Effector memory CD8-positive, alpha-beta T cell (primary cell): ENCODE measurements at regions not wholly inside any gene's neighbourhood (a gene's known extent, or its start where the extent isn't known, plus 50 kb on each side); places are given as distances from the start of the nearest gene placed in this dataset.

Experiments used
- ATAC-seq: fragments of 150-1000 bp; cut with Tn5 transposase; replicated peaks from 2 replicates; pipeline ENCODE4 v1.10.0; 2021; ENCODE audit warnings: mild to moderate bottlenecking, moderate library complexity
- DNase-seq, 3 experiments: peaks; one replicate each; pipeline ENCODE4 v3.0.0; 2021
- H3K27ac Mint-ChIP-seq, 2 donors: one replicate each; pipeline ENCODE4 v1.8.0; 2022; ENCODE audit warnings: mild to moderate bottlenecking in 2 of 2, mixed read lengths in 2 of 2, moderate library complexity in 2 of 2
- H3K27me3 Mint-ChIP-seq, 2 donors: one replicate each; pipeline ENCODE4 v1.8.0; 2022; ENCODE audit warnings: mixed read lengths in 2 of 2
- H3K36me3 Mint-ChIP-seq: one replicate; pipeline ENCODE4 v1.8.0; 2022; ENCODE audit warnings: mild to moderate bottlenecking, moderate library complexity, mixed read lengths; ENCODE audit not compliant: insufficient read depth
- H3K4me1 Mint-ChIP-seq, 2 donors: one replicate each; pipeline ENCODE4 v1.8.0; 2022; ENCODE audit warnings: low read depth in 2 of 2, mixed read lengths in 2 of 2
- H3K4me3 Mint-ChIP-seq, 2 donors: one replicate each; pipeline ENCODE4 v1.8.0; 2022; ENCODE audit warnings: mild to moderate bottlenecking in 2 of 2, mixed read lengths in 2 of 2, moderate library complexity in 2 of 2
- H3K9me3 Mint-ChIP-seq, 2 donors: one replicate each; pipeline ENCODE4 v1.8.0; 2022; ENCODE audit warnings: mixed read lengths in 2 of 2

- Mint-ChIP-seq H3K4me1 (no peaks in the 10 kb centered on the region), H3K36me3 (no peaks in the 10 kb centered on the region), H3K4me3 (no peak overlapping the region), H3K9me3 (no peaks in the 10 kb centered on the region), H3K27me3 (no peaks in the 10 kb centered on the region), H3K27ac (no peak overlapping the region)
- ATAC-seq (no peak), DNase-seq (no peak)
Observed at GRCh38 chr5:123269436-123269835, 153.8 kb downstream of the CEP120 start.

- Mint-ChIP-seq H3K4me3 (no peak overlapping the region), H3K36me3 (no peaks in the 10 kb centered on the region), H3K9me3 (no peaks in the 10 kb centered on the region), H3K27ac (no peak overlapping the region), H3K4me1 (no peaks in the 10 kb centered on the region), H3K27me3 (no peaks in the 10 kb centered on the region)
- ATAC-seq: no peak
- no peak for DNase-seq
Observed at GRCh38 chr5:123266365-123266764, 156.8 kb downstream of the CEP120 start.

GRCh38 chr5:123265551-123265950 lies 157.7 kb downstream of the CEP120 start:
- no peaks in the 10 kb centered on the region for H3K27me3 Mint-ChIP-seq
- no peaks in the 10 kb centered on the region for H3K36me3 Mint-ChIP-seq
- no peaks in the 10 kb centered on the region for H3K4me1 Mint-ChIP-seq
- H3K9me3 Mint-ChIP-seq: no peaks in the 10 kb centered on the region
- no peak for ATAC-seq
- DNase-seq: no peak
- no peak overlapping the region for H3K4me3 Mint-ChIP-seq
- no peak overlapping the region for H3K27ac Mint-ChIP-seq

GRCh38 chr5:123264394-123264793 lies 158.8 kb downstream of the CEP120 start:
- H3K36me3 Mint-ChIP-seq: no peaks in the 10 kb centered on the region
- no peaks in the 10 kb centered on the region for H3K4me1 Mint-ChIP-seq
- ATAC-seq (no peak), DNase-seq (no peak)
- no peak overlapping the region for H3K27ac Mint-ChIP-seq
- H3K4me3 Mint-ChIP-seq: no peak overlapping the region
- H3K9me3 Mint-ChIP-seq: no peaks in the 10 kb centered on the region
- H3K27me3 Mint-ChIP-seq: peaks cover 0 to 5% of the 10 kb centered on the region in 2 donors

- Mint-ChIP-seq H3K36me3 (no peaks in the 10 kb centered on the region), H3K27me3 (peaks cover 0 to 5% of the 10 kb centered on the region in 2 donors), H3K9me3 (no peaks in the 10 kb centered on the region), H3K4me3 (no peak overlapping the region), H3K27ac (no peak overlapping the region), H3K4me1 (no peaks in the 10 kb centered on the region)
- ATAC-seq (no peak), DNase-seq (no peak)
Observed at GRCh38 chr5:123263859-123264258, 159.3 kb downstream of the CEP120 start.

- Mint-ChIP-seq H3K9me3 (no peaks in the 10 kb centered on the region), H3K4me1 (no peaks in the 10 kb centered on the region), H3K27ac (no peak overlapping the region), H3K27me3 (peaks cover 0 to 5% of the 10 kb centered on the region in 2 donors), H3K36me3 (no peaks in the 10 kb centered on the region), H3K4me3 (no peak overlapping the region)
- no peak for ATAC-seq
- no peak for DNase-seq
Observed at GRCh38 chr5:123262216-123262823, 160.9 kb downstream of the CEP120 start.

- H3K9me3 Mint-ChIP-seq: no peaks in the 10 kb centered on the region
- DNase-seq (no peak), ATAC-seq (no peak)
- no peak overlapping the region for H3K27ac Mint-ChIP-seq
- H3K4me1 Mint-ChIP-seq: no peaks in the 10 kb centered on the region
- H3K36me3 Mint-ChIP-seq: no peaks in the 10 kb centered on the region
- H3K4me3 Mint-ChIP-seq: no peak overlapping the region
- peaks cover 4 to 5% of the 10 kb centered on the region in 2 donors for H3K27me3 Mint-ChIP-seq
Observed at GRCh38 chr5:123261752-123262151, 161.5 kb downstream of the CEP120 start.

DNA sequence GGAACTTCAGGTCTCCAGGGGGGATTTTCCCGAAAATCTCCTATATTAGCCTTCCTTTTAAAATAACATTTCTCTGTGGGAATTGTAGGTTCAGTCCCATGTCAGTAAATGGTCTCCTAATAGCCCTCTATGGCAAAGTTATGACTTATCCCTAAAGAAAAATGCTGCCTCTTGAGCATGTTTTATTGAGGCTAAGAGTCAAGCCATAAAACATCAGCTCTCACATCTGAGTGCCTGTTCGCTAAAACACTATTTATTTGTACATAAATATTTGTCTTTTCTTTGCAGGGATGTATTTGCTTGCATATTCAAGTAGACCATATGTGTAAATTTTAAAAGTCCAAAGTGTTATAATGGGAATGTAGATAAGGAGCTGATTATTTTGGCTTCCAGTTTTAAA lies 160.4 kb downstream of the PRDM6 start:
- Mint-ChIP-seq H3K27ac (no peak overlapping the region), H3K27me3 (peaks cover 6 to 8% of the 10 kb centered on the region in 2 donors), H3K4me3 (no peak overlapping the region), H3K36me3 (no peaks in the 10 kb centered on the region), H3K4me1 (no peaks in the 10 kb centered on the region), H3K9me3 (peaks cover 0 to 5% of the 10 kb centered on the region in 2 donors)
- DNase-seq: no peak
- no peak for ATAC-seq

- H3K27ac Mint-ChIP-seq: no peak overlapping the region
- H3K4me1 Mint-ChIP-seq: no peaks in the 10 kb centered on the region
- no peaks in the 10 kb centered on the region for H3K36me3 Mint-ChIP-seq
- ATAC-seq (no peak), DNase-seq (no peak)
- H3K27me3 Mint-ChIP-seq: peaks cover 4 to 8% of the 10 kb centered on the region in 2 donors
- H3K9me3 Mint-ChIP-seq: no peaks in the 10 kb centered on the region
- H3K4me3 Mint-ChIP-seq: no peak overlapping the region
Observed at GRCh38 chr5:123245689-123246088, 156.6 kb downstream of the PRDM6 start.

DNA sequence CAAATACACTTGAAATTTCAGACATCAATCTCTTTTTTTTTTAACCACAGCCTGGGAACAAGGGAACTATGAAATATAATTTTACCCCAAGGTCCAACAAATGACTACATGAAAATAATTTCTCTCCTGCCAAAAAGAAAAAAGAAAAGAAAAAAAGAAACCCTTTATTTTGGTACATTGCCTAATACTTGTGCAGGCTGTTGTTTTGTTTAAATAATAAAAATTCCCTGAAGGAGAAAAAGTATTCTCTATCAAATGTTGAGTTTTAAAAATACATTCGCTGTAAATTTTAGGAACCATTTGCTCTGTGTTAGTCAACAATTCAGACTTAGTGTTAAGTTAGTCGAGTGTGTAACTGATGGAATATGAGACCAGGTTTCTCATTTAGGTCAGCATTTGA lies 155.4 kb downstream of the PRDM6 start:
- no peaks in the 10 kb centered on the region for H3K4me1 Mint-ChIP-seq
- ATAC-seq: no peak
- H3K36me3 Mint-ChIP-seq: no peaks in the 10 kb centered on the region

More for the DNA sequence above, 155.4 kb downstream of the PRDM6 start:
- Mint-ChIP-seq H3K4me3 (no peak overlapping the region), H3K27ac (no peak overlapping the region), H3K9me3 (peaks cover 0 to 2% of the 10 kb centered on the region in 2 donors), H3K27me3 (peaks cover 4 to 8% of the 10 kb centered on the region in 2 donors)
- DNase-seq: no peak
